ENCODE measurements at regions not wholly inside any gene's neighbourhood (a gene's known extent, or its start where the extent isn't known, plus 50 kb on each side); places are given as distances from the start of the nearest gene placed in this dataset.

GRCh38 chr21:45592208-45592619 is 50.0 kb upstream of the SLC19A1 start:
- DNase-seq: peak; percentile 44

- no peak for DNase-seq
Measured at GRCh38 chr21:45592626-45593134, 50.4 kb upstream of the SLC19A1 start.

GRCh38 chr21:45593162-45594022 is 50.1 kb upstream of the PCBP3 start:
- no peak for DNase-seq

Data from DMS53 (cell line).